GM20431 (cell line): ENCODE measurements at regions not wholly inside any gene's neighbourhood (a gene's known extent, or its start where the extent isn't known, plus 50 kb on each side); places are given as distances from the start of the nearest gene placed in this dataset.
"Not testable (repeated sequence)": the region's sequence is repeated elsewhere in the genome, so short reads cannot be mapped to it uniquely, and the experiment has no call there.

Experiments
- in situ Hi-C: fragments of 300-500 bp; cut with MseI, MboI; formaldehyde crosslinking; loops from one replicate; pipeline ENCODE4 v1.15.0; 2020; ENCODE audit warnings: low sequenced_read_pairs; ENCODE audit not compliant: unreplicated experiment

DNA sequence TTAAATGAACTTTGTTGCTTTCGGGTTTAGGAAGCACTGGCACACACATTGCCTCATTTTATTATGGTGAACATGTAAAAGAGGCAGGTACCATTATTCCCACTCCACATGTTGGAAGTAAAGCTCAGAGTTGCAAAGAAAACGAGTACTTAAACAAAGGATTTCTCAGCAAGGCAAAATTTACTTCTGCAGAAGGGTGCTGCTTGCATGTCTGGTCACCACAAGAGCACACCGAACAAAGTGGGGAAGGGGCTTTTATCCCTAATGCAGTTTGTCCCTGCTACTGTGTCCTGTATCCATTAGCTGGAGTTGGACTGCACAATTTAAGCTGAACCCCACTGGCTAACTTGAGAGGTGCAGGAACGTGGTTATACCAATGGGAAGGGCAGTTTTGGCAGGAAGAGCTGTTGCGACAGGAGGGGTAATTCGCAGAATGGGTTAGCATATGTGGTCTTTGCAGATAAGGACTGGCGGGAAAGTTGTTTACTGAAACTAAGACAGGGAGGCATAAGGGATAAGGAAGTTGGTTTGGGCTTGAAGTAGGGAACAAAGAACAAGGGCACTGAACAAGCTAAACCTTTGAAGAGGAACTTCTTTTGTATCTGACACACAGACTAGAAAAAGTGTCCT lies 545.5 kb downstream of the UQCRFS1 start:
- in situ Hi-C loops, result no loop called here

DNA sequence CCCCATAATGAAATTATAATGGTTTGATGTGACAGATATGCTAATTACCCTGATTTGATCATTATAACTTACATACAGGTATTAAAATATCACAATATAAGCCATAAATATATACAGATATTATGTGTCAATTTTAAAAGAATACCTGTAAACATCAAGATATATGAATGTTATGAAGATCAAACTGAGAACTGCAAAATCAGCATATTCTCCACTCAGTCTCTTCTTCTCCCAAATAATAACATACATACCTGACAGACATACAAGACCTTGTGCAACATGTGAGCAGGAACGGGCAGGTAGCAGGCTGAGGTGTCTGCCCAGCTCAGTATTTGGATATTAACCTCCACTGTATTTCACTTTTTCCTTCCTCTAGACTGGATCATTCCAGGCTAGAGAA lies 547.2 kb downstream of the UQCRFS1 start:
- in situ Hi-C loops, result no loop called here

DNA sequence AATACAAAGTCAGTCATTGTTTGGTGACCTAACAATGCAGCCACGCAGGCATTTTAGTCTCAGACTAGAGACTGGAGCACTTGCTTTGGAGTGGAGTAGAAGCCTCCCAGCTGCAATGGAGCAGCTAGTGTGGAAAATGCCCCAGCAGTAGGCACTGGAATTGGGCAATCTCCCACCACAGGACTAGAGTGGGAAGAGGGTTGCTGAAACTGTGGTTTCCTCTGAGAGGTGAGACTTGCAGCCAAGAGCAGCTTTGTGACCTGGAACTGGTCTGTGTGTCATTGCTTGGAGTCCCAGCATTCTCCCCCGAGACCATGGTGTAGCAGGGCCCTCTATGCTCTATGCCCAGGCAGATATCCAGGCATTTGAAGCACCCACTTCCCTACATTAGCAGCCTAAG lies 556.3 kb downstream of the UQCRFS1 start:
- in situ Hi-C loops, result no loop called here

DNA sequence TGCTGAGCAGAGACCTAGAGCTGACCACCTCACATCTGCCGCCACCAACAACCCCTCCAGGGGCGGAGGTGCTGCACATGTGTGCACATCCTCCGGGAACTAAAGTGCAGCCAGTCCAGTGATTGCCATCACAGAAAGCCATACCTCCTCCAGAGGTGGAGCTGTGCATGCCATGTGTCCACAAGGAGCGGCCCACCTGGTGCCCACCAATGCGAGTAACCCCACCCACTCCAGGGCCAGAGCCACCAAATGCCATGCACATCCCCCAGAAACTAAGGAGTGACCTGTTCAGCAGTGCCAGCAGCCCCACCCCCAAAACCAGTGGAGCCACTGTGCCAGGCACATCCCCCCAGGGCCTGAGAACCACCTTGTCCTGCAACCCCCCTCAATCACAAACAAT lies 557.9 kb downstream of the UQCRFS1 start:
- in situ Hi-C loops, result no loop called here

DNA sequence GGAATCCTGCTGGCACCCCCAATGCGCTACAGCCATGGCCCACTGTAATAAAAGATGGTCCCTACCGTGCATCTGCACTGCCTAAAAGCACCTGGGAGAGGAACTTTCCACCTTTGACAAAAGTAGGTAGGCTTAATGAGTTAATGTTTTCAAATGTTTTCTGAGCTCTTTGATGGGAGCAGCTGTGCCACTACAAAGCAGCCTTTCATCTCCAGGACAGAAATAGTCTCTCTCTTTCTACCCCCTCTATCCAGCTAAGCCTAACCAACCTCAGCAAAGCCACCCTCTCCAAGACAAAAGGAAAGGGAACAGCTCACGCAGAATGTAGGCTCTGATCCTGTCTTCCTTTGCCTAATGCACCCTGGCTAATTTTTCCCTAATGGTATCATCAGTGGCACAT lies 560.2 kb downstream of the UQCRFS1 start:
- in situ Hi-C loops, result no loop called here

DNA sequence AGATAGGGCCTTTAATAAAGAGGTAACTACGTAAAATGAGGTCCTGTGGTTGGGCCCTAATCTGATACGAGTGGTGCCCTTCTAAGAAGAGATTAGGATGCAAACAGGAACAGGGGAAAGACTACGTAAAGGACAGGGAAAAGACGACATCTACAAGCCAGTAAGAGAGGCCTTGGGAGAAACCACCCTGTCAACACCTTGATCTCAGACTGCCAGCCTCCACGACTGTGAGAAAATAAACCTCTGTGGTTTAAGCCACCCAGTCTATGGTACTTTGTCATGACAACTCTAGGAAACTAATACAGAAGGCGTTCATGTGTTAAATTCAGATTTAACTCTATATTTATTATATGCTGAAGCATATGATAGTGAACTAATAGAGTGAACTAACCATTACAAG lies 566.3 kb downstream of the UQCRFS1 start:
- in situ Hi-C loops, result no loop called here

DNA sequence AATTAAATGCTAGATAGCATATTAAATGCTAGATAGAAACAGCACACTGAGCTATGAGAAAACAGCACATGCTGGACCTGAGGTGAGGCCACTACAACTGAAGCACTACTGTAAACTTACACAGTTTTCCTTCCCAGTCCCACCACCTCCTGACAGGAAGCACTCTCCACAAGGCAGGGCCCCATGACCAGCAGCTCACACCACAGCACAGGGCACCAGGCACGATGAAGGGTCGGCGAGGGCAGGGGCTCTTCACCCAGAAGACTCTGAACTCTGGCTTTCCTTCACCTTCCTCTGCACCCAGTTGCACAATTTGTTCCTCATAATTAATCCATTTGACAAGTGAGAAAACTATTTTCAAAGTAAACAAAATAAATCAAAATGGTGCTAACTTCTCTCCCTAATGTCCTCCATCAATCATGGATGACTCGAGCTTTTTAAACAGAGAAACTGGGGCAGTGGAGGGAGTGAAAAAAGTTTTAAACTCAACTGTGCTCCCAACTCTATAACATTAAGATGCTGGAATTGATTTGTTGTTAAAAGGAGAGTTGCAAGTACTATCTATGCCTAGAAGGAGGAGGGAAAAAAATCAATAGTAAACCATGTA lies 568.7 kb downstream of the UQCRFS1 start:
- in situ Hi-C loops, result no loop called here

DNA sequence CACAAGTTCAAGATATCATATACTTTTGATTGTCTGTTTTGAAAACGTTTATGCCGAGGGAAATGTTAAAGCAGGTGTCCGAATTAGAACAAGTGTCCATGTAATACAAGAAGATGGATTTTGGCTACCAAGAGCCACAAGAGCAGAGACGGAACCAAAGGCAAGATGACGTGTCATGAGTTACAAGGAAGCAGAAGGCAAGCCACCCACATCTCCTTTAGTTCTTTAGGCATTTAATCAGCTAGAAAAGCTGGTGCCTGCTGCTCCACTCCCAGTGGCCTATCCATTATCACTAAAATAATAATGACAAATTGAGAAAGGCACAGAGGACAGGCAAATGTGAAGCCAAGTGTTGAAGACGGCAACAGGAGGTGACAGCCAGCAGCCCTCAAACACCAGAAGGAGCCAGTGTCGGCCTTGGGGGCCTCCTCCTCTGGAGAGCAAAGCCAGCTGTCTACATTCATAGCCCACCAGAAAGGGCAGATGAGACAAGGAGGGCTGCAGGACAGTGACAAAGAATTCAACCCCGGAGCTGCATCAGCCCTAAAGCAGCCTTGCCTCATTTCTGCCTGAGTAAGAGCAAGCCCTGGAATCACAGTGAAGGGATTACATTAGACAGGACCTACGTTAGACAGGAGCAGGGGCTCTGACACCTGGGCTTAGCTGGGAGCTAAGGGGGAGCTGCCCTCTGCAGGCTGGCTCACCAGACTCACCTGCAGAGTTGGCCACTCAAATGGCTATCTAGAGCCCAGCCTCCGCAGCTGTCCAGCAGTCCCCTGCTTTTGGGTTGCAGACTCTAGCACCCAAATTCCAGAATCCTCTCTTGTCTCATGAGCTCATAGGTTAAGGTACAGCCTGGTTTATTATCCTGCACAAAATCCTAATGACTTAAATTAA lies 569.9 kb downstream of the UQCRFS1 start:
- in situ Hi-C loops, result no loop called here

DNA sequence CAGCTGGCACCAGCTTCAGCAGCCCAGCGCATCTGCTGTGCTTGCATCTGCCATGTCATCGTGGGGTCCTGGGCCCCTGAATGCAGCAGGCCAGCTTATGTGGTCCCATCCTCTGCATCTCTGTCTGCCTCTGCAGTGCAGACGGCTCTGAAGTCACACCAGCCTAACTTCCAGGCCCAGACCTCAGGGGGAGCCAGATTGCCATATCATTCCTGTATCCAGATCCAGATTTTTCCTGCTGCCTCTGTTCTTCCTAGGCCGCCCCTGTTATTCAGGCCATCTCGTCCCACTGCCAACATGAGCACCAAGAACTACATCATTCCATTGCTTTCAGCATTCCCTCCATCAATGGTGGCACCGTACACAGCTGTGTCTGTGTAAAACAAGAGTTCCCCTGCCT lies 571.6 kb downstream of the UQCRFS1 start:
- in situ Hi-C loops, result no loop called here

DNA sequence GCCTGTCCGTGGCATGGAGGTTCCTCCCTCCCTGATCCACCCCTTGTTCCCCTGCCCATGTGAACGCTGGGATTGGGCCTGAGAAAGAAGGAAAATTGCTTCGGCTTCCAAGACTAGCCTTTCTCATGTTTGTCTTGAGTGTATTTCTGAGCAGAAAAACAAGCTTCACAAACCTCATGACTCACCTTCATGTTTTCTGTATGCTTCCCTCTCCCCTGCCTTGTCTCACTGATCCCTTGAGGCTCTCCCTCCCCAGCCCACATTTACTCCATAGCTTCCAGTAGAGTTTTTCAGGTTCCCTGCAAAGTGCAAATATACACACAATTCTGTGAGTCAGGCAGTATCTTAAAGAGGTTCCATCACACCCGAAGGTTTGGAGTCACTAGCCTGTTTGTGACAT lies 572.4 kb downstream of the UQCRFS1 start:
- in situ Hi-C loops, result no loop called here

DNA sequence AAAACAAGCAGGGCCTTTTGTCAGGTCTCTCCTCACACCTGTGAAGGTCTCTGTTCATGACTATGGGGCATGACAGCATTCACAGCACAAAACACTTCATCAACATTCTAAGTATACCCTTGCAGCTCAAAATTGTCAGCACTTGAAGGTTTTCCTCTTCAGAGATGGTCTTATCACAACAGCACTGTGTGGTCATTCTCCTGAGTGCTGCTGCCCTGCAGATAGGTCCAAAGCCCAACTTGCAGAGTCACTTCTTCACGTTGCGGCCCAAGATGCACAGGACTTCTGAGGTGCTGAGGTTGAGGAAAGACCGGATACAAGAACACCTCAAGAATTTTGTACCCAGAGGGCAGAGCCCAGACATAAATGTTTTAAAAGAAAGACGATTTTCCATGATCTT lies 574.5 kb downstream of the UQCRFS1 start:
- in situ Hi-C loops, result no loop called here

DNA sequence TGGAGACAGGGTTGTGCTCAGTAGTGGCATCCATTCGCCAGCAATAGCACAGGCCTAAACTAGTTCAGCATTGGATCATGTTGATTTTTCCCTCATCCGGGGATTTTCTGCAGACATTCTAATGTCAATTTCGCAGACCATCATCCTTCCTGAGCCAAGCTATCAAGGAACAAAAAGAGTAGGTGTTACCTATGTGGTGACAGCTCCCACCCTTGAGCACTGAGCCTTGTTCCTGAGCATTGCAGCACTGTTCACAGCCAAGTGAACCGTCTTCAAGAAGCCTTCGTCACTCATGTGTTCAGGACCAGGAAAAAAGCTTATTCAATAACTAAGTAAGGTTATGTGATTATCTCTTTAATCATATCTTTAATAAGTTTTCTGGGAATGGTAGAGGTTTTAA lies 576.2 kb downstream of the UQCRFS1 start:
- in situ Hi-C loops, result no loop called here

DNA sequence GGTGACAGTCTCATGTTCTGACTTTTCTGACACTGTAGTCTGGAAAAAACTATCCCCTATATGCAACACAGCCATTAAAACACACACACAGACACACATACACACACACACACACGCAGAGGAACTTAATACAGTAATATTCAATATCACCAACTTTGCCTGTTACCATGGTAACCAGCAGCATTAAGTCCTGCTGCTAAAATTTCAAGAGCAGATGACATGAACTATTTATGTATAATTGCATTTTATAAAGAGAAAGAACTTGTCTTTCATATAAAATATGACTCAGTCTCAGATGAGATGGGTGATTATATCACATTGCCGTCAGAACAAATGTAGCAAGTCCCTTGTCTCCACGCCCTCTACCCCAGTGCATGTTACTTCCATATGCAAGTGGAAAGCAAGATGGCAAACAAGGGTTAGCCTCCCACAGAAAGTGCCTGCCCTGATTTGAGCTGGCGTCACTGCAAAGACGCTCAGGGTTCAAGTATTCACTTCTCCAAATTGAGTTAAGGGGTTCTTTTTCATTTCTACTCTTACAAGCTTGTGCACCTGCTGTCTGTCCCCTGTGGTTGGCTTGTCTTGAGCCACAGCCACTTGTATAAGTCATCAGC lies 576.8 kb downstream of the UQCRFS1 start:
- in situ Hi-C loops, result no loop called here

DNA sequence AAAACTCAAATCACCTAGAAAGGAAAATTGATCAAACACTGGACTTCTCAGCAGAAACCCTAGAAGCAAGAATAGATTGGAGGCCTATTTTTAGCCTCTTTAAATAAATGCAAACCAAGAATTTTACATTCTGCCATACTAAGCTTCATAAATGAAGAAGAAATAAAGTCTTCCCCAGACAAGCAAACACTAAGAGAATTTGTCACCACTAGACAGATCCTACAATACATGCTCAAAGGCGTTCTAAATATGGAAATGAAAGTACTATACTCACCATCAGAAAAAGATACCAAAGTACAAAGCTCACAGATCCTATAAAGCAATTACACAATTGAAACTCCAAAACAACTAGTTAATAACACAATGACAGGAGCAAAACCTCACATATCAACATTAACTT lies 578.1 kb downstream of the UQCRFS1 start:
- in situ Hi-C loops, result no loop called here

DNA sequence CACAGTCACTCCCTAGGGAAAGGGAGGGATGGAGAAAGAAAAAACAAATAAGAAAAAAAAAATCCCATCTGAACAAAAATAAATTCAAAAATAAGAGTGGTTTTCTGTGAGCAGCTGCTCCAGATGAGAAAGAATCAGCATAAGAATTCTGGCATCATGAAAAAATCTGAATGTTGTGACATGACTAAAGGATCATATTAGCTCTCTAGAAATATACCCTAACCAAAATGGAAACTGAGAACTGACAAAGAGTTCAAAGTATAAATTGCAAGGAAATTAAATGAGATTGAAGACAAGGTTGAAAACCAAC lies 579.0 kb downstream of the UQCRFS1 start:
- in situ Hi-C loops, result no loop called here

DNA sequence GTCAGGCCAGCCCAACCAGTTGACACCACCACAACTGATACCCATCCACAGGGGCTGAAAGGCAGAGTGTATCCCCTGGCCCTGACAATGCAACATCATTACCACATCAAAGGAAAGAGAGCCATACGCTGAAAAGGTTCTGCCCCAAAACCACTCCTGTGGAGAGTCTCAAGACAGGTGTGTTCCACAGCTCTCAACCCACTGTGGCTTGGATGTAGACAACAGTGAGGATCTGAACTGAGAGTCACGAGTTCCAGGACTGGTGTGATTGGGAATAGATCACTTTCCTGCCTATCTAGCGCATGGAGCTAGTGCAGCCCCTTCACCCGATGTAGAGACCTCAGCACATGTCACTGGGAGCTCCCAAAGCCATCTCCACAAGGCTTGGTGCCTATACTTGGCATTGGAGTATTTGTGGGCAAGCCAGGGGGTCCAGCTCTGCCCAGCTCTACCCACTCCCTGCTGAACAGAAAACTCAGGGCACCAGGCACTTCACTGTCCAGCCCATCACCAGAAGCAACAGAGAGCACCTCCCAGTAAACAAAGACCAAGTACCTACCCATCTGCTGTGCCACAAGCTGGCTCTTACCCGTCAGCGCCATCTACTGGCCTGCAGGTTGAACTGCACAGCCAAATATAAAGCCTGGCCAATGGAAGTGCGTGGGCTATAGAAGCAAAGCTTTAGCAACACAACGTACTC lies 579.5 kb downstream of the UQCRFS1 start:
- in situ Hi-C loops, result no loop called here

DNA sequence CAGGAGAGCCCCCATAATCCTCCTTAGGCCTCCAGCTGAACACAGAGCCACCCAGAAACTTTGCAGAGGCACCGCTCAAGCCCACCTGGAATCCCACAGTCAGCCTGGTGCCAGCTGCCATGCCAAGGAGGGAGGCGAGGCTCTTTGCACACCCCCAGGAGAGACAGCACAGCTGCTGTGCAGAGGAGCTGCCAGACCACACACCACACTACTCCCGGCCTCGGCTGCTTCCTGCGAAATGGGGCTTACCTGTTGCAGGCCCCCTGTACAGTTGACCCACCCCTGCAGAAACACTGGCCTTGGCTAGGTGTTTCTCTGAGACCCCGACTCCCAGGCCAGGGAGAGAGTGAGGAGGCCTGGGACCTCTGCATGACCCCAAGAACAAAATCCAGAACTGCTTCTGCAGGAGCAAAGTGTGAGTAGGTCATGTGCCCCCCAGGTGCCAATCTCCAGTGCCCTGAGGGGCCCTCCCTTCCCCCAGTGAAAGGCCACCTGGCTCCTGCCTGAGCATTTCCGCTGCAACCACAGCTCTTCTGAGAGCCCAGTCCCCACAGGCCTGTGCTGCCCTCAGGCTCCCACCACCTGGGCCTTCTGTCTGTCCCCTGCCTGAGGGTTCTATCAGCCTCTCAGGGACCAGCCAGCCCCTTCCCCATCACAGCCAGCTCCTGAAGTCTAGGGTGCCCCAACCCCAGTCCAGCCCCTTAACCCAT lies 580.4 kb downstream of the UQCRFS1 start:
- in situ Hi-C loops, result no loop called here

DNA sequence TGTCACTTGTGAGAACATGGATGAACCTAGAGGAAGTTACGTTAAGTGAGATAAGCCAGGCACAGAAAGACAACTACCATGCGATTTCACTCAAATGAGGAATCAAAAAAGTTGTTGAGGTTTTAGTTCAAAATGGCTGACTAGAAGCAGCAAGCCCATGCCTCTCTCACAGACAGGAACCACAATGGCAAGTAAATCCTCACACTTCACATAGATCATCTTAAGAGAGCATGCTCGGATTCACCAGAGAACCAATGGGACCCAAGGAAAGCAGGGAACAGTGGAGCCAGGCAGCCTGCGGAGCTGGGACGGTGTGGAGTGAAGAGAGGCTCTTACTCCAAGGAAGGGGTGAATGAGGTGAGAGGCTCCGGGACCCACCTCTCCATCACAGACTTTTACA lies 581.0 kb downstream of the UQCRFS1 start:
- in situ Hi-C loops, result no loop called here

DNA sequence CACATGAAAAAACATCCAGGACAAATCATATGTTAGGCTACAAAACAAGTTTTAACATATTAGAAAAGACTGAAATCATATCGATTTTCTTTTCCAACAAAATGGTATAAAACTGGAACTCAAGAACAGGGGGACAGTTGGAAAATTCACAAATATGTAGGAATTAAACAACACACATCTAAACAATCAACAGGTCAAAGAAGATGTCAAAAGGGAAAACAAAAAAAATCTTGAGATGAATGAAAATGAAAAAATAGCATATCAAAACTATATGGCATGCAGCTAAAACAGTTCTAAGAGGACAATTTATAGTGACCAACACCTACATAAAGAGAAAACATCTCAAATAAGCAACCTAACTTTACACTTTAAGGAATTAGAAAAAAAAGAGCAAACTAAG lies 585.3 kb downstream of the UQCRFS1 start:
- in situ Hi-C loops, result no loop called here

DNA sequence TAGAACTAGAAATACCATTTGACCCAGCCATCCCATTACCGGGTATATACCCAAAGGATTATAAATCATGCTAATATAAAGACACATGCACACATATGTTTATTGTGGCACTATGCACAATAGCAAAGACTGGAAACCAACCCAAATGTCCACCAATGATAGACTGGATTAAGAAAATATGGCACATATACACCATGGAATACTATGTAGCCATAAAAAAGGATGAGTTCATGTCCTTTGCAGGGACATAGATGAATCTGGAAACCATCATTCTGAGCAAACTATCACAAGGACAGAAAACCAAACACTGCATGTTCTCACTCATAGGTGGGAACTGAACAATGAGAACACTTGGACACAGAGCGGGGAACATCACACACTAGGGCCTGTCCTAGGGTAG lies 586.5 kb downstream of the UQCRFS1 start:
- in situ Hi-C loops, result not testable (repeated sequence)
